ENCODE measurements at regions not wholly inside any gene's neighbourhood (a gene's known extent, or its start where the extent isn't known, plus 50 kb on each side); places are given as distances from the start of the nearest gene placed in this dataset.

DNA sequence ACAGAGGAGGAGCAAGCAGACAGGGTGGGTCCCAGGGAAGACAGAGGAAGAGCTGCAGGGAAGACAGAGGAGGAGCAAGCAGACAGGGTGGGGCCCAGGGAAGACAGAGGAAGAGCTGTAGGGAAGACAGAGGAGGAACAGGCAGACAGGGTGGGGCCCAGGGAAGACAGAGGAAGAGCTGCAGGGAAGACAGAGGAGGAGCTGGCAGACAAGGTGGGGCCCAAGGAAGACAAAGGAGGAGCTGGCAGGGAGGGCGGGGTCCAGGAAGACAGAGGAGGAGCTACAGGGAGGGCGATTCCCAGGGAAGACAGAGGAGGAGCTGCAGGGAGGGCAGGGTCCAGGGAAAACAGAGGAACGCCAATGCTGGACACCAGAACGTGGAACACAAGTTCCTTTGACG, 66.5 kb downstream of the PLXNA1 start:
- no peak for DNase-seq

DNA sequence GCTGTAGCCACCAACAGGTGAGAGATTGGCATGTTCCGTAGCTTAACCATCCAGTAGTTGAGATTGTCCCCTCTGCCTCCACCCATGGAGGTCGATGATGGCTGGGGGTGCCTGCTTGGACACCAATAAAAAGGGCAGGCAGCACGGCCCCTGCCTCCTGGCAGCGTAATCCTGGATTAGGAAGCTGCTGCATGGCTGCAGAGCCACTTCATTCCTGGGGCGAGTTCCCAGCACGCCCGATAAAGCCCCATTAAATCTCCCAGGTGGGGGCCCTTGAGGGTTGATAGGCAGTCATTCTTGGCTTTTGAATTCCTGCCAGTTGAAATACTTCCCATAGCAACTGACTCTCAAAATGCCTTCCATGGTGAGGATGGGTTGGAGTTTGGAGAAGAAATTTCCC, 67.8 kb downstream of the PLXNA1 start:
- no peak for DNase-seq

DNA sequence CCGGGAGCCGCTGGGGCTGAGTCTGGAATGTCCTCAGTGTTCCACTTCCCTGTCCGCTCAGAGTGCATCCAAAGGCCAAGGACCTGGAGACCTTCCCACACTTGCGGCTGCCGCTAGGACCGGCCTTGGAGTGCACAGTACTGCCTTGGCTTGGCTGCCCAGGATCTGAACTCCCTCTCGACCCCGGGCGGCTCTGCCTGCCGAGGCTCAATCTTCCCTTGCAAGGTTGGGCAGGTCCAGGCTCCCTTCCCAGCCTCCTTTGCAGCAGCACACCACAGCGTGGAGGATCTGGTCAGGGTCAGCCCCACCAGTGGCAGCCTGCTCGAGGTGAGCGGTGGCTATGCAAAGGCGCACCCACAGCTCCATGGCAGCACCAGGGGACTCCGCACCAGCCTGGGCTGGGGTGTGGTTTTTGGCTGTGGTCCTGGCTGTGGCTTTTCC, 69.2 kb downstream of the PLXNA1 start:
- no peak for DNase-seq

DNA sequence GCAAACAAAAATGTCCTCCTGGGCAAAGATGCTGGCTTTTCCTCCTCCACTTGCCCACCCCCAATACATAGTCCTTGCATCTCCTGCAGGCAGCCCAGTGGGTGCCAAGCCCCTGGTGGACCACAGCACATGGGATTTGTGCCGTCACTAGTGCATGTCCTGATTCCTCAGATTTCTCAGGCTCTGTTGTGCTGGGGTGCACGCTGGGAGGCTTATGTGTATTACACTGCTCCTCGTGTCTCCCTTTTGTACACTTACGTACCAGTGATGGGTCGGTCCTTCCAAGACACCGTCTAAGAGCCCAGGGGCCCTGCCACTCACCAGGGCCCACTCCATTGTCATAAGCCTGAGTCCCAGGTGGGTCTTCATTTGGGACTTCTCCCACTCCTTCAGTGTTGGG, 70.1 kb downstream of the PLXNA1 start:
- DNase-seq = no peak

DNA sequence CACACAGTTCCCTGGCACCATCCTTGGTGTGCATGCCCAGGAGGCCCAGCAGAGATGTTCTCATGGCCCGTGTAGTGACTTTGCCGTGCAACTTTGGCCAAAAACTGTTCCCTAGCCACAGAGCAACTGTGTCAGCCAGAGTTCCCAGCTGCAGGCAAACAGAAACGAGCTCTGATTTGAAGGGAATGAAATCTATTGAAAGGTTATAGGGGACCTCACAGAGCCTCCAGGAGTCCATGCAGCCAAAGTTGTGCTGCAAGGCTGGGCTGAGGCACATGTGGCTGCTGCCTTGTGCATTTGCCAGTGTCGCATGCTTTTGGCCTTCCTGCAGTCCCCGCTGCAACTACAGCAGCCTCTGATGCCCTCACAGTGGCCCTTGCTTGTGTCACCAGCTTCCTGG, 70.5 kb downstream of the PLXNA1 start:
- no peak for DNase-seq

DNA sequence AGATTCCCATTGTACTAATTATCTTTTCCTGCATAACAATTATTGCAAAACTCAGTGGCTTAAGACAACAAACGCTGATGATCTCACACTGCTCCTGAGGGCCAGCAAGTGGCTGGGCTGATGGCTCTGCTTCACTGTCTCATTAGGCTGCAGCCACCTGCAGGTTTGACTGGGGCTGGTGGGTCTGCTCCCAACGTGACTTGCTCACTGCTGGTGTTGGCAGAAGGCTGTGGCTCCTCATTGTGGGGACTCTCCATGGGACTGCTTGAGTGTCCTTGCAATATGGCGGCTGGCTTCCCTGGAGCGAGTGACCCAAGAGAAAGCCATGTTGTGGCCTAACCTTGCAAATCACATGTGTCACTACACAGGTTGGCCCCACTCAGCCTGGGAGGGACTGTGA, 71.1 kb downstream of the PLXNA1 start:
- no peak for DNase-seq

DNA sequence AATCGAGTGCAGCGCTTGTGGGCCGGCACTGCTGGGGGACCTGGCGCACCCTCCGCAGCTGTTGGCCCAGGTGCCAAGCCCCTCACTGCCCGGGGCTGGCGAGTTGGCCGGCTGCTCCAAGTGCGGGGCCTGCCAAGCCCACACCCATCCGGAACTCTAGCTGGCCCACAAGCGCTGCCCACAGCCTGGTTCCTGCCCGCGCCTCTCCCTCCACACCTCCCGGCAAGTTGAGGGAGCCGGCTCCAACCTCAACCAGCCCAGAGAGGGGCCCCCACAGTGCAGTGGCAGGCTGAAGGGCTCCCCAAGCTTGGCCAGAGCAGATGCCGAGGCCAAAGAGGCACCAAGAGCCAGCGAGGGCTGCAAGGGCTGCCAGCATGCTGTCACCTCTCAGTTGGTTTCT, 73.4 kb downstream of the PLXNA1 start:
- no peak for DNase-seq

DNA sequence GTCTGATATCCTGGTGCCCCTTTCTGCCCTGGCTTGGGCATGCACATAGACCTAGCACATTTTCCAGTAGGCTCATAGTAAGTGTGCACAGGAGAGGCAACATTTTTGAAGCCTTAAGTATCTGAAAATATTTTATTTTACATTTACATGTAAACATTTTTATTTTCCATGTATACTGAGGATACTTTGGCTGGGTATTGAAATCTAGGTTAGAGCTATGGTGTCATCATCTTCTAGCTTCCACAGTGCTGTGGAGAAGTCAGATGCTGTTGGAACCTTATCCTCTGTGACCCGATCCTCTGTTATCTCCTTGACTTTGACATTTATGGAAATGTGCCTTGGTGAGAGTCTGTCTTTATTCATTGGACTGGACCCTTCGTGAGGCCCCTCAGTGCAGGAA, 74.1 kb downstream of the PLXNA1 start:
- no peak for DNase-seq

DNA sequence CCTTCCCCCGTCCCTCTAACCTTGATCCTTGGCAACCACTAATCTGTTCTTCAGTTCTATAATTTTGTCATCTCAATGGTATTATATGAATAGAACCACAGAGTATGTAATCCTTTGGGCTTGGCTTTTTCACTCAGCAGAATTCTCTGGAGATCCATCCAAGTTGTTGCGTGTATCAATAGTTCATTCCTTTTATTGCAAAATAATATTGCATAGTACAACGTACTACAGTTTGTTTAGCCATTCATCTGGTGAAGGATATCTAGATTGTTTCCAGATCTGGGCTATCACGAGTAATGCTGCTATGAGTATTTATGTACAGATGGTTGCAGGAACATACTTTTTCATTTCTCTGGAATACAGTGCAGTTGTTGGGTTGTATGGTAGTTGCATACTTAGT, 76.2 kb downstream of the PLXNA1 start:
- no peak for DNase-seq

DNA sequence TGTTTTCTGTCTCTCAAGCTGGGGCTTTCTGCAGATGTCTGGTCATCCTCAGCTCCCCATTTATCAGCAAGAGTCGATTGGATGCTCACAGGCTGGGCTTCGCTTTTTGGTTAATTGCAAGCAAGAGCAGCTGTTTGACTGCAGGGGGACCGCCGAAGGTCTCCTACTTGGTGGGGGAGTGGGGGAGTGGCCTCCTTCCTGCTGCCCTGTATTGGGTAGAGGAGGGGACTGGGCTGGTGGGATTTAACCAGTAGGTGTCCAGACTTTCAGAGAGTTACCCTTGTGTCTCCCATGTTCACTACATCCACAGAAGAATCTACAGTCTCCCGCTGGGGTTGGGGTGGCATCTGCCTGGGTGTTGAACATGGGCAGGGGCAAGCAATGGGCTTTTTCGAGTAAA, 78.7 kb downstream of the PLXNA1 start:
- no peak for DNase-seq

DNA sequence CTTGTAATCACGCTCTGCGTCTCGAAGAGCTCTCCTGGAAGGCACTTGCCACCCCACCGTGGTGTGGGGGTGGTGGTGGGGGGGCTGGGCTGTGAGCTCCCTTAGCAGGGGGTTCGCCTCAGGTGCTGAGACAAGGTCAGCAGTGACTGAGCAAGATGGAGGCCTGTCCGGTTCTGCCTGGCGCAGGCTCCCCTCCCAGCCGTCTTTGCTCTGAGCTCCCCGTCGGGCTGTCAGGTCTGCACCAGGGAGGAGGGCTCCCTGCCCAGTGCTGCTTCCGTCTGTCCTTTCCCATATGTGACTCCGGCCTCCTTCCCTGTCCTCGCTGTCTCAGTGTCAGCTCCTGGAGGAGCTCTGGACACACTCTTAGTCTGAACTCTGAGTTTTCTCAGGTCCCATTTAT, 80.0 kb downstream of the PLXNA1 start:
- DNase-seq = no peak

DNA sequence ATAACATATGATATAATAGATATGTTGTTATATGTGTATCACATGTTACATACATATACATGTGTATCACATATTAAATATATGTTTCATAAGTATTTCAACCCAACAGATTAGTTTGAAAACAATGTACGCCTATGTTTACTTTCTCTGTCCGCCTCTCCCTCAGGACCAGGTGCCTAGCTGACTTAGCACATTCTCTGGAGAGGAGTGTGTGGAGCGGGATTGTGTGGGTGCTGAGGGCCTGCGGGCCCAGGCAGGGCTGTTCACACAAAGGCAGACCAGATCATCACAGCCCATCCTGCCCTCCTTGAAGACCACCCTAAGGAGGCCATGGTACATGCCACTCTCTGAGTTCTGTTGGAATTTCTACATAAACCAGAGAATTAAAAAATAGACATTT, 81.0 kb downstream of the PLXNA1 start:
- no peak for DNase-seq

DNA sequence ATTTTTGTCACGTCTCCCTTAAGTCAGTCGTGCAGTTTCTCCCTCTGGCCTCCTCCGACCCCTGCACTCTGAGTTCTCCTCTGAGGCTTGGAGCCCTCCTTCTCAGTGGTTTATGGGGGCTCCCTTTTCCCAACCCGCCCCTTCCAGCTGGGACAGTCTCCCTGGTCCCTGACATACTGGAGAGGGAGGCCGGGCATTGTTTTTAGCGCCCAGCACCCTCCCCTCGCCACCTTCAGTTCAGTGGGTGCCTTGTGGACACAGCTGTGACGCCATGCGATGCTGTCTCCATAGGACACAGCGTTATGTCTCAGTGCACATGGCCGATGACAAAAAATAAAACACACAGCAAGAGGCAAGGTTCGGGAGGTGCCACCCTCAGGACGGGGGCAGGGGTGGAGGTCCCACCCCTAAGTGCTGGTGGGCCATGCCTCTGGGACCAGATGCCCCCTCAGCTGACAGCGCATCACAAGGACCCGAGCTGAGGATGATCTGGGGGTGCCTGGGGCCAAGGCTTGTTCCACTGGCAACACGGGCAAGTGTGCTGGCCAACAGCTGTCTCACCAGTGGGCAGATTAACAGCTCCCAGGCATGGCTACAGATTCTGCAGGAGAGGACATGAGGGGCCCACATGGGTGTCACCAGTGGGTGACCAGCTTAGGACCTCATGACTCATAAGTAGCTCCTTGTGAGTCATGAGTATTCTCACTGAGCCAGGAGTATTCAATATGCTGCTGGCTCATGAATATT, 81.6 kb downstream of the PLXNA1 start:
- DNase-seq = peak; percentile 3

DNA sequence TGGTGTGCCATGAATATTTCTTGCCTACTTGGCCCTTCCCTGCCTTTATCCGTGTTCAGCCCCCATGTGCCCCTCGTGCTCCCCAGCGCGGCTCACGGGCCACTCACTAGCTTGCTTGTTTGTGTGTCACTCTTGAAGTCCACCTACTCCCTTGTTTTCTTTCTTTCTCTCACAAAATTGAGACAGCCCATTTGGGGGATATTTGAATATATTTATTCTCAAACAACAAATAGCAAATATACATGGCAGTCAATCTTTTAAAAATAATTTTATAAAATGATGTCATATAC, 82.2 kb downstream of the PLXNA1 start:
- no peak for DNase-seq

DNA sequence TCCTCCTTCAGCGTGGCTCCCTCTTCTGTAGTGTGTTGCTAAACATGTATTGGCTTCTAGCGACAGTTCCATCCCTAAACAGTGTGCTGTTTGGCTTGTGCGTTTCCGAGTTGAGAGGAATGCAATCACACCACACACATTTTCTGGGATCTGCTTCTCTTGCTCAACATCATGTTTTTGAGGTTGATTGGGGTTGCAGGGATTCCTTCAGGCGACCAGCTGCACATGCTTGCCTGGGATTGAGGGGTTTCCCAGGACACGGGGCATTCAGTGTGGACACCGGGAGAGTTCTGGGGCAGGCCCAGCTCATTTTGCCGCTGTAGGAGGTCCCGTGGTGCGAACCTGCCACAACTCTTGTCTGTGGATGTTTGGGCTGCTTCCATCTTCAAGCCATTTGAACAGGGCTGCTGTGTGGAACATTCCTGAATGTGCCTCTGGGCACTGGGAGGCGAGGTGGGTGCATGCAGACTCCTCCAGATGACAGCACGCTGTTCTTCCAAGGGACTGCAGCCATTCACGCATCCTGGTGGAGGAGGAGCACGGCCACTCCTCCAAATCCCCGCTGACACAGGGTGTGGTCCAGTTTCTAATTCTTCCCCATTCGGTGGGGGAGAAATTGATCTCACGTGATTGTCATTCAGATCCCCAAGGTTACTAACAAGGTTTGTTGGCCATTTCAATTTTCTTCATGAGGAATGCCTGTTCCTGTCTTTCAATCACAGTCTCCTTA, 82.8 kb downstream of the PLXNA1 start:
- DNase-seq = no peak

DNA sequence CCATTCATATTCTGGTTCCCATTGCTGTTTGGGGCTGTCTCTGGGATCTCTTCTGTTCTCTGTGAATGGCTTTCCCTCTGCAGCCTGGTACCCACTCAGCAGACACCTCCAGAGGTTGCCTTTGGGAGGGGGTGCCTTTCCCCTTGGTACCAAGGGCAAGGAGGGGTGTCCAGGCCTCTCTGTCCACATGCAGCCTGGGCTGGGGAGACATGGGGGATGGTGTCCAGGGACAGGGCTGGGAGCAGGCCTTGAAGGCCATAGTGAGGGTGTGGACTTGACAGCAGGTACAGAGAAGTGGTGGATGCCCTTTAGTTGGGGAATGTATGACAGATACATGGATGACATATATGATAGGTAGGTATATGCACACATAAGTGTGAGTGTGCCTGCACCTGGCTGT, 83.7 kb downstream of the PLXNA1 start:
- no peak for DNase-seq

DNA sequence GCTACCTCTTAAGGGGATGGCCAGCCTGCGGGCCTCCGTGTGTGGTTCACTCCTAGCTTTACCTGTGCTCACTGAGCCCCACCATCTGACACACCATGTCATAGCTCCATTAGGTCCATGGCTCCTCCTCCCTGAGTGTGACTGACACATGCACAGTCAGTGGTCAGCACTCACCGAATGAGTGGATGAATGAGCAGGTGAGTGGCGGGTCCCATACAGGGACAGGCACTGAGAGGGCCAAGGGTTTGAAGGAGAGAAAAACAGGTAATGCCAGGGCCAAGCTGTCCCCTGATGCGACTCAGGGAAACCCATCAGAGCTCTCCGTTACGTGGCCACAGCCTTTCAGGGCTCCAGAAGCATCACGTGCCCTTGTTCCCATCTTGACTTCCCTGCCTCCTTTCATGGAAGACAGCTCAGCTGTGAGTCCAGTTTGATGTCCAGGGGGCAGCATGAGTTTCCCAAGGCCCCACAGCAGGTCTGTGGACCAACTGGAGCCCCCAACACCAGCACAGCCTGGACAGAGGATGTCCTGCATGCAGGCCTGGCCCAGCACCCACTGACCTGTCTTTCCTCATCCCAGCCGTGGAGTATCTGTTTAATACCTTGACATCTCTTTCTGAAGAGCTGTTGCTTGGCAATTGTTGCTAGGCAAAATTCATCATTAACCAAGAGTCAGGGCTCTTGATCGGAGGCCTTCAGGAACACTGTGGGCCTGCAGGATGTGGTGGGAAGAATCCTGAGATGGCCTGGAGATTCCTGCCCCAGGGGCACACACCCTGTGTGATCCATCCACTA, 84.4 kb downstream of the PLXNA1 start:
- DNase-seq = no peak

DNA sequence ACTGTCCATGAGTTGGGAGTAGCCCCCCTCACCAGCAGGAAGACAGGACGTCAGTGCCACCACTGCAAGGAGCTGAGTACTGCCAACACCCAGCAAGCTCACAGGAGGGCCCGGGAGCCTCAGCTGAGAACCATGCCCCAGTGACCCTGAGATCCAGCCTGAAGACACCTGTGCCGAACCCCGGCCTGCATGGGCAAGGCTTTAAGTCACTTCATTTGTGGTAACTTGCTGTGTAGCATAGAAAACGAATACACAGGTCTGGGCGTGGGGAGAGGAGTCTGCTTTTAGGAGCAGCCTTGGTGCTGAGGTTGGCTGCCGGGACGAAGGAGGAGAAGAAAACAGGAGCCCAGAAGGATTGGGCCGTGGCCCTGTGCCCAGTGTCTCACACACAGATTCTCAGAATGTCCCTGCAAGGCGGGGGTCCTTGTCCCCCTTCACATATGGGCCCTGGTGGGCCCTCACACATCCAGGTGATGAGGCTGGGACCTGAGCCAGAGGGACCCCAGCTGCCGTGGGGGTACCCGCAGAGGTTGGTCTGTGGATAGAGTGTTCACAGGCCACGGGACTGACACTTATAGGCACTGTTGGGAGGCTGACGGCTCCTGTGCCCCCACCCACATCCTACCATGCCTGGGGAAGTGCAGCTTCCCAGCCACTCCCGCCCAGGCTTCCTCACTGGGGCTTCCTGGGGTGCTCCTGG, 85.3 kb downstream of the PLXNA1 start:
- no peak for DNase-seq

DNA sequence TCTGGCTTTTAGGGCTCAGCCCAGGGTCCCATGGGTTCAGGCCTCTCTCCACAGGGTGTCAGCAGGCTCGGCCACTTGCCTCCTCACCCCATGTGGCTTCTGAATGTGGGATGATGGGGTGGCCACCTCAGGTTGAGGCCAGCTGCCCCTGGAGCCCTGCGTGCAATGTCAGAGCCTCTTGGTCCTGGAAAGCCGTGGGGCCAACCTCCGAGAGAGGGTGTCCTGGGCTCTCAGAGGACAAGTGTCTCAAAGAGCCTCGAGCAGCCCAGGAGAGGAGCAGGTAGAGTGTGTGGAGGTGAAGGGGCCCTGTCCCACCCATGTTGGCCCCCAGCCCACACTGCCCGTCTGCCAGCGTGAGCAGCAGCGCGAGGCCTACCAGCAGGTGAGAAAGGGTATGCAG, 86.0 kb downstream of the PLXNA1 start:
- DNase-seq = no peak

DNA sequence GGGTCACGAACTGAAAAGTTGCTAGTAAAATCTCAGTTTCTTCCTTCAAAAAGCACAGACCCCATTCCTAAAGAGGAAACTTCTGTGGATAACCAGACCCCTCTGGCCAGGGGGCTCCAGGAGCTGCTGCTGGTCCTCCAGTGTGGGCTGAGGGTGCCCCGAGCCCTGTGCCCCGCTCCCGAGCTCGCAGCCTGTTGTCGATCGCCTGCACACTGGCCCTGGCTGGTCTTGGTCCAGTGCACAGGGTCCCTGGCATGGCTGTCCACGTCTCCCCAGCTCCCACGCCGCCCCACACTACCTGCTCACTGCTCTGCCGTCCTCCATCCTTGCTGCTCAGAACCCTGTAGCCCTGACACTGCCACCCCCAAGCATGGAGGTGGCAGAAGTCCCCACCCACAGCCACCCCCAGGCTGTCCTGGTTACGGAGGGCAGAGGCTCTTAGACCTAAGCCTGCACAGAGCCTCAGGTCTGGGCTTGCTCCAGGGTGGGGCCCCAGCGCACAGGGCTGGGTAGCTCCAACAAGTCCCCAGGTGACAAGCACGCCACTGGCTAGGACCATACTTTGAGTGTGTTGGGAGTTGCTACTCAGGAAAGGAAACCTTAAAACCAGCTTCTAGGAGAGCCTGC, 87.0 kb downstream of the PLXNA1 start:
- DNase-seq = no peak

DNA sequence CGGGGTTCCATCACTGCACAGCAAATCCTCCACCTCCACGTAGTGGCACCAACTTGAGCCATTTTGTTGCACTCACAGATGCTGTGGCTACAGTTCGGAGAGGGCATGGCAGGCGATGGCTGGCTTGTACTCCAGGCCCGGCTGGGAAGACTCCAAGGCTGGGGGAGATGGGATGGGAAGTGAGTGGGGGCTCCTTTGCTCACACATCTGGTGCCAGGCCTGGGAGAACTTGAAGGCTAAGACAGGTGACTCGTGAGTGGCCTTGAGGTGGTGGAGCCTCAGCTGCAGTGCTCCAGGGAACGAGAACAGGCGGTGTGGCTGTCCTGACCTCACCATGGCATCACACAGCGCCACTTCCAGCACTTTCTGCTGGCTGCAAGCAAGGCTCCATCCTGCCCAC, 87.9 kb downstream of the PLXNA1 start:
- no peak for DNase-seq

DNA sequence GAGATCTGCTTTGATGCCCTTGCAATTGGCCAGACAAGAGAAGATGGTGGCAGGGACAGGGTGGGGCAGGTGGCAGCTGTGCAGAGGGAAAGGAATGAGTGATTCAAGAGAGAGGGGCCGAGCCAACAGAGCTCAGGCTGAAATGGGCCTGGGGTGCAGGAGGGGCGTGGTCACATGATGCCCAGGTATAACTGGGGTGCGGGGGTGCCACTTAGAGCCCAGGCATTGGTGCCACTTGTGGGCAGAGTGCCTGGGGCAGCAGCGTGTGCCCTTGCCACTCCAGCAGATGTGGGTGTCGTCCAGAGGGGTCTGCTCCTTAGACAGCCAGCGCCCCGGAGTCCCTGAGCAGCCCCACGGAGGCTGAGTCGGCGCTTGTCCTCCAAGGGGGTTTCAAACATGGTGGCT, 88.7 kb downstream of the PLXNA1 start:
- DNase-seq = no peak

DNA sequence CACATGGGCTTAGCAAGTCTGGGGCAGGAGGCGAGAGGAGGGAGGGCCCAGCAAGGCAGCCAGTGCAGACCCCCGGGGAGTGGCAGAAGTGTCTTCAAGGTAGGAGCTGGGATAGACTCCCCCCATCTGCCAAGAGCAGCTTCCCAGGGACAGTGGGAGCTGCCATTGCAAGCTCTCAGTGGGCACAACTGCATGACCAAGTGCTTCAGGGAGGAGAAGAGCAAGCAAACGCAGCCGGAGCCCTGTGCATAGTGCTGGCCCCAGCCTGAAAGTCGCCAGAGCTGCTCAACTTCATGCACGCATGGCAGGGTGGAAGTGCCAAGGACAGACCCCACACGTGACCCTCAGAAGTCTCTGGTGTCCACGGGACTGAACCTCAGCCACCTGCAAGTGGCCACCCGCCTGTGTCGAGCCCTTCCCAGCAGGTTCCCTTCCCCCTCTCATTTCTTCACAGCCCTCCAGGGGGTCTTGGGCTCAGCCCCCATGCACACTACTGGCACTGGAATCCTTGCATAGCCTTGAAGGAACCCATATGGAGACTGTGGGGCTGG, 89.4 kb downstream of the PLXNA1 start:
- DNase-seq = no peak

Measured in dermis blood vessel endothelial cell (primary cell).